Tibial artery (tissue), 4 donors: ENCODE measurements at regions not wholly inside any gene's neighbourhood (a gene's known extent, or its start where the extent isn't known, plus 50 kb on each side); places are given as distances from the start of the nearest gene placed in this dataset.

Experiments
- DNase-seq, 2 donors: peaks; one replicate each; pipeline ENCODE4 v3.0.0-alpha.2; 2019
- H3K27ac ChIP-seq, 2 donors: fragments of 200-600 bp; sonication (generic) in 1 of 2; 1 replicate in 1 of 2; 2 replicates in 1 of 2; pipeline ENCODE4 v1.5.1; 2018 to 2019; ENCODE audit warnings: mild to moderate bottlenecking in 1 of 2
- H3K27me3 ChIP-seq, 2 donors: fragments of 200-600 bp; sonication (generic) in 1 of 2; one replicate each; pipeline versions ENCODE4 v1.5.1 to v1.6.0; 2016 to 2019
- H3K36me3 ChIP-seq, 3 donors: fragments of 200-600 bp; sonication (generic) in 2 of 3; one replicate each; pipeline ENCODE4 v1.5.1; 2016 to 2019; ENCODE audit warnings: mild to moderate bottlenecking in 2 of 3
- H3K4me1 ChIP-seq, 4 donors: fragments of 200-600 bp; sonication (generic) in 2 of 4; 1 replicate in 3 of 4; 2 replicates in 1 of 4; pipeline ENCODE4 v1.5.1; 2016 to 2019
- H3K4me3 ChIP-seq, 2 donors: fragments of 200-600 bp; sonication (generic) in 1 of 2; 1 replicate in 1 of 2; 2 replicates in 1 of 2; pipeline ENCODE4 v1.5.1; 2018 to 2019; ENCODE audit warnings: mild to moderate bottlenecking in 2 of 2
- H3K9me3 ChIP-seq, 3 donors: fragments of 200-600 bp; sonication (generic) in 1 of 3; one replicate each; pipeline ENCODE4 v1.5.1; 2016 to 2019
- intact Hi-C: fragments of 100-400 bp; cut with DNase I; formaldehyde crosslinking; loops from one replicate; pipeline ENCODE4 v1.15.0; 2023; ENCODE audit warnings: low total_unique reads
- TF ChIP-seq, protein P1 (sequence below), 2 experiments: fragments of 200-600 bp in 1 of 2; fragments of 450-650 bp in 1 of 2; IDR thresholded peaks; one replicate each; pipeline ENCODE4 v1.5.1; 2017 to 2019; ENCODE audit warnings: antibody characterized with exemption in 2 of 2, mild to moderate bottlenecking in 1 of 2, moderate library complexity in 1 of 2

DNA sequence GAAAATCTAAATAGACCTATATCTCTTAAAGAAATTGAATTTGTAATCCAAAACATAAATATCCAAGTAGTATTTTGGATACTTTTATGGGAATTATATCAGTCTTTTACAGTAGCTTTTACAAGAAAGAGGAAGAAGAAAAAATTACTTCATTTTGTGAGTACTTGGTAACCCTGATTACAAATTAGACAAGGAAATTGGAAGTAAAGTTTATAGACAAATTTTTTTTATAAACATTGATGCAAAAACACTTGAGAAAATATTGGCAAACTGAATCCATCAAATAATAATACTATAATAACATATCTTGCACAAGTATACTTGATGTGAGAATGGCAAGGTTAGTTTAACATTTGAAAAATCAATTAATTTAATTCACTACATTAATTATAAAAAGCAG, 954.1 kb upstream of the MIR17HG start:
- H3K4me1 ChIP-seq: no peaks in the 10 kb centered on the region
- intact Hi-C loops: no loop called here
- no peak overlapping the region for H3K27ac ChIP-seq
- H3K36me3 ChIP-seq: no peaks in the 10 kb centered on the region
- H3K27me3 ChIP-seq: no peaks in the 10 kb centered on the region
- no peak for DNase-seq
- TF ChIP-seq, protein P1, sequence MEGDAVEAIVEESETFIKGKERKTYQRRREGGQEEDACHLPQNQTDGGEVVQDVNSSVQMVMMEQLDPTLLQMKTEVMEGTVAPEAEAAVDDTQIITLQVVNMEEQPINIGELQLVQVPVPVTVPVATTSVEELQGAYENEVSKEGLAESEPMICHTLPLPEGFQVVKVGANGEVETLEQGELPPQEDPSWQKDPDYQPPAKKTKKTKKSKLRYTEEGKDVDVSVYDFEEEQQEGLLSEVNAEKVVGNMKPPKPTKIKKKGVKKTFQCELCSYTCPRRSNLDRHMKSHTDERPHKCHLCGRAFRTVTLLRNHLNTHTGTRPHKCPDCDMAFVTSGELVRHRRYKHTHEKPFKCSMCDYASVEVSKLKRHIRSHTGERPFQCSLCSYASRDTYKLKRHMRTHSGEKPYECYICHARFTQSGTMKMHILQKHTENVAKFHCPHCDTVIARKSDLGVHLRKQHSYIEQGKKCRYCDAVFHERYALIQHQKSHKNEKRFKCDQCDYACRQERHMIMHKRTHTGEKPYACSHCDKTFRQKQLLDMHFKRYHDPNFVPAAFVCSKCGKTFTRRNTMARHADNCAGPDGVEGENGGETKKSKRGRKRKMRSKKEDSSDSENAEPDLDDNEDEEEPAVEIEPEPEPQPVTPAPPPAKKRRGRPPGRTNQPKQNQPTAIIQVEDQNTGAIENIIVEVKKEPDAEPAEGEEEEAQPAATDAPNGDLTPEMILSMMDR (IDR thresholded peaks at IDR 0.05): no peak
- no peak overlapping the region for H3K4me3 ChIP-seq
- H3K9me3 ChIP-seq: peaks cover 0 to 8% (median 0%) of the 10 kb centered on the region in 3 donors

GRCh38 chr13:90395348-90395747, 952.1 kb upstream of the MIR17HG start:
- Histone ChIP-seq H3K36me3 (no peaks in the 10 kb centered on the region), H3K4me3 (no peak overlapping the region), H3K9me3 (peaks cover 0 to 8% (median 0%) of the 10 kb centered on the region in 3 donors), H3K4me1 (no peaks in the 10 kb centered on the region), H3K27me3 (no peaks in the 10 kb centered on the region), H3K27ac (no peak overlapping the region)
- no peak for DNase-seq
- TF ChIP-seq, protein P1 (IDR thresholded peaks at IDR 0.05): no peak
- intact Hi-C loops: no loop called here

DNA sequence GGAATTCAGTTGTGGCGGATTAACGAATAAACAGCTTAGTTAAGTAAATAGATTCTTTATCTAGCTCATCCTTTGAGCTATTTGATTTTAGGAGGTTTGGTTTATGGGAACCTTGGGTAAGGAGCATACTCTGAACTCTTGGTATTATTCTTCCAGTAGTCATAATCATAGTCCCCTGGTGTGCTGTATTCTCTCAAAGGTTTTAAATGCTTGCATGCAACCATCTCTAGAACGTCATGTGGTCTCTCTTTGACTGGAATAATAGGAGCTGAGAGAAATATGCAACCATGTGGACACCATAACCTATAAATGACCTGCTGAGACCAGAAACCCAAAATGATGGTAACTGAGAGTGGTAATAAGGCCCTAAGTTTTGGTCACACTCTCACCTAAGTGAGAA, 951.6 kb upstream of the MIR17HG start:
- Histone ChIP-seq H3K36me3 (no peaks in the 10 kb centered on the region), H3K27ac (no peak overlapping the region), H3K4me3 (no peak overlapping the region), H3K4me1 (no peaks in the 10 kb centered on the region), H3K9me3 (peaks cover 0 to 7% (median 0%) of the 10 kb centered on the region in 3 donors), H3K27me3 (no peaks in the 10 kb centered on the region)
- DNase-seq: no peak
- TF ChIP-seq, protein P1 (IDR thresholded peaks at IDR 0.05): no peak
- intact Hi-C loops: no loop called here

DNA sequence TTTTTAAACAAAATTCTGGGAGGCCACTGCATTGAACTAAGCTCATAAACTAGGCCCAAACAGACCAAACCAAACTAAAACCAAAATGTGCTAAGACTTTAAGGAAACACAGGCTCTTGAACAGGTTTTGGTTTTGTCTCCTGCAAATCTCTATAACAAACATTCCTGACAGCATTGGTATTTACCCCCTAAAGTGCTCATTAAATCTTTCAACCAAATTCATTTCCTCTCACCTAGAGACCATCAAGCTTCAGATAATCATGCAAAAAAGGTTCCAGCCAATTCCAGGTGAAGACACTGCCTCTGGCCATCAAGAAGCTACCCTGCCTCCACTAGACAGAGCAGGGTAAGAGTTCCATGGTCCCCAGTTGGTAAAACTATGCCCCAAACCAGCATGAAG, 951.2 kb upstream of the MIR17HG start:
- DNase-seq: no peak
- intact Hi-C loops: no loop called here
- H3K27ac ChIP-seq: no peak overlapping the region
- no peaks in the 10 kb centered on the region for H3K27me3 ChIP-seq
- H3K4me3 ChIP-seq: no peak overlapping the region
- peaks cover 0 to 4% (median 0%) of the 10 kb centered on the region in 3 donors for H3K9me3 ChIP-seq
- TF ChIP-seq, protein P1 (IDR thresholded peaks at IDR 0.05): no peak
- no peaks in the 10 kb centered on the region for H3K36me3 ChIP-seq
- no peaks in the 10 kb centered on the region for H3K4me1 ChIP-seq

- DNase-seq: no peak
- Histone ChIP-seq H3K4me3 (no peak overlapping the region), H3K36me3 (no peaks in the 10 kb centered on the region), H3K9me3 (peaks cover 0 to 3% (median 0%) of the 10 kb centered on the region in 3 donors), H3K27me3 (no peaks in the 10 kb centered on the region), H3K27ac (no peak overlapping the region), H3K4me1 (no peaks in the 10 kb centered on the region)
- TF ChIP-seq, protein P1 (IDR thresholded peaks at IDR 0.05): no peak
- intact Hi-C loops: no loop called here
Measured at GRCh38 chr13:90397503-90397902, 950.0 kb upstream of the MIR17HG start.

- Histone ChIP-seq H3K27me3 (no peaks in the 10 kb centered on the region), H3K4me1 (no peaks in the 10 kb centered on the region), H3K9me3 (peaks cover 0 to 3% (median 0%) of the 10 kb centered on the region in 3 donors), H3K27ac (no peak overlapping the region), H3K4me3 (no peak overlapping the region), H3K36me3 (no peaks in the 10 kb centered on the region)
- intact Hi-C loops: no loop called here
- no peak for DNase-seq
- TF ChIP-seq, protein P1 (IDR thresholded peaks at IDR 0.05): no peak
Measured at GRCh38 chr13:90400372-90400771, 947.1 kb upstream of the MIR17HG start.
